OCI-LY1 (cell line): ENCODE measurements at regions not wholly inside any gene's neighbourhood (a gene's known extent, or its start where the extent isn't known, plus 50 kb on each side); places are given as distances from the start of the nearest gene placed in this dataset.

Source experiments
- H2AFZ ChIP-seq: fragments of 200-600 bp; sonication (generic), shearing (Covaris generic); 2 replicates; pipeline ENCODE4 v1.6.0; 2014; ENCODE audit warnings: antibody characterized with exemption, mild to moderate bottlenecking, low read length
- H3F3A ChIP-seq: fragments of 200-600 bp; sonication (generic), shearing (Covaris generic); 2 replicates; pipeline ENCODE4 v1.6.0; 2014; ENCODE audit warnings: mild to moderate bottlenecking, antibody characterized with exemption, low read length, moderate library complexity; ENCODE audit not compliant: insufficient read depth
- H3K27ac ChIP-seq: fragments of 200-600 bp; sonication (generic); 2 replicates; pipeline ENCODE4 v1.5.1; 2014; ENCODE audit warnings: low read length, mixed run types, mild to moderate bottlenecking, low read depth; ENCODE audit not compliant: poor library complexity, severe bottlenecking
- H3K27me3 ChIP-seq: fragments of 200-600 bp; sonication (generic); 2 replicates; pipeline ENCODE4 v1.6.0; 2014; ENCODE audit warnings: antibody characterized with exemption, mild to moderate bottlenecking, low read length, moderate library complexity; ENCODE audit not compliant: insufficient read depth
- H3K36me3 ChIP-seq: fragments of 200-600 bp; sonication (generic); 2 replicates; pipeline ENCODE4 v1.6.1; 2014; ENCODE audit warnings: mild to moderate bottlenecking, antibody characterized with exemption, low read length, moderate library complexity, mixed read lengths; ENCODE audit not compliant: insufficient read depth
- H3K4me1 ChIP-seq: fragments of 200-600 bp; sonication (generic); 2 replicates; pipeline ENCODE4 v1.5.1; 2014; ENCODE audit warnings: mild to moderate bottlenecking, low read length, moderate library complexity; ENCODE audit not compliant: insufficient read depth, severe bottlenecking
- H3K4me2 ChIP-seq: fragments of 200-600 bp; sonication (generic), shearing (Covaris generic); 2 replicates; pipeline ENCODE4 v1.6.1; 2014; ENCODE audit warnings: low read length
- H3K4me3 ChIP-seq: fragments of 200-600 bp; sonication (generic); 2 replicates; pipeline ENCODE4 v1.5.1; 2014; ENCODE audit warnings: low read length, low read depth, mild to moderate bottlenecking, mixed read lengths; ENCODE audit not compliant: poor library complexity, severe bottlenecking
- H3K79me2 ChIP-seq: fragments of 200-600 bp; shearing (Covaris generic); 2 replicates; pipeline ENCODE4 v1.6.1; 2016; ENCODE audit warnings: mixed run types, low read length, mixed read lengths; ENCODE audit not compliant: insufficient read depth
- H3K9ac ChIP-seq: fragments of 200-600 bp; sonication (generic), shearing (Covaris generic); 2 replicates; pipeline ENCODE4 v1.6.1; 2014; ENCODE audit warnings: mild to moderate bottlenecking, low read length, mixed read lengths
- H3K9me2 ChIP-seq: fragments of 200-600 bp; sonication (generic), shearing (Covaris generic); 2 replicates; pipeline ENCODE4 v1.6.1; 2014; ENCODE audit warnings: low read depth, mild to moderate bottlenecking, low read length, mixed read lengths
- H3K9me3 ChIP-seq: fragments of 200-600 bp; shearing (Covaris generic); 2 replicates; pipeline ENCODE4 v1.6.1; 2014; ENCODE audit warnings: low read length, mixed read lengths
- H4K20me1 ChIP-seq: fragments of 200-600 bp; sonication (generic), shearing (Covaris generic); 2 replicates; pipeline ENCODE4 v1.6.0; 2016; ENCODE audit warnings: mild to moderate bottlenecking, low read length; ENCODE audit not compliant: insufficient read depth
- CTCF ChIP-seq: fragments of 200-600 bp; sonication (generic), shearing (Covaris generic); IDR thresholded peaks from 2 replicates; pipeline ENCODE4 v1.5.1; 2017; ENCODE audit warnings: mild to moderate bottlenecking, antibody characterized with exemption, low read length, moderate library complexity, mixed read lengths
- EZH2 ChIP-seq: fragments of 200-600 bp; sonication (generic), shearing (Covaris generic); IDR thresholded peaks from 2 replicates; pipeline ENCODE4 v1.8.0; 2017; ENCODE audit warnings: borderline replicate concordance, mixed run types, mild to moderate bottlenecking, antibody characterized with exemption, low read length, moderate library complexity, mixed read lengths

GRCh38 chr7:96915029-96915428 lies 90.3 kb upstream of the DLX6 start:
- Histone ChIP-seq H3K9me3 (no peaks in the 10 kb centered on the region), H3K4me2 (no peak overlapping the region), H3K9me2 (peaks cover 2% of the 10 kb centered on the region; the same call in 1 of the 2 replicates), H3K27me3 (no peaks in the 10 kb centered on the region; the same call in 1 of the 2 replicates), H3K4me1 (no peaks in the 10 kb centered on the region), H3K36me3 (no peaks in the 10 kb centered on the region), H3K79me2 (no peaks in the 10 kb centered on the region), H2AFZ (no peak overlapping the region), H3K27ac (no peak overlapping the region), H3K9ac (no peak overlapping the region), H3K4me3 (no peak overlapping the region), H3F3A (no peaks in the 10 kb centered on the region), H4K20me1 (no peaks in the 10 kb centered on the region)
- no peak for TF ChIP-seq CTCF
- TF ChIP-seq EZH2: no peak

DNA sequence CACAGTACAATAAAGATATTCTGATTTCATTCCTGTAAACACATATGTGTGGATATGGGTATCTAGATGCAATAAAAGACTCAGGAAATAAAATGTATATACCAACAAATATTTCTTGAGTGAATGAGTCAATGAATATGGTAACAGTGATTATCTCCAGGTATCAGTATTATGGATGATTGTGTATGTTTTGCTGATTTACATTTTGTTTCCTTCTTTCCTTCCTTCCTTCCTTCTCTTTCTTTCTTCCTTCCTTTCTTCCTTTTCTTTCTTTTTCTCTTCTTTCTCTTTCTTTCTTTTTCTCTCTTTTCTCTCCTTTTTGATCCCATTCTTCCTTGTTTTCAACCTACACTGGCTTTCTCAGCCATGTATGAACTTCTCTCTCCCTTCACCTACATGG lies 85.3 kb upstream of the DLX6 start:
- H3K27ac ChIP-seq: no peak overlapping the region
- no peaks in the 10 kb centered on the region for H3K79me2 ChIP-seq
- no peak for TF ChIP-seq CTCF
- TF ChIP-seq EZH2: no peak
- H2AFZ ChIP-seq: no peak overlapping the region
- H3K4me2 ChIP-seq: no peak overlapping the region
- H3K9ac ChIP-seq: no peak overlapping the region
- H3K4me3 ChIP-seq: no peak overlapping the region
- no peaks in the 10 kb centered on the region for H3K36me3 ChIP-seq
- H3K4me1 ChIP-seq: no peaks in the 10 kb centered on the region
- peaks cover 2% of the 10 kb centered on the region; the same call in 1 of the 2 replicates for H3K9me2 ChIP-seq
- no peaks in the 10 kb centered on the region for H4K20me1 ChIP-seq
- H3K27me3 ChIP-seq: no peaks in the 10 kb centered on the region
- H3F3A ChIP-seq: no peaks in the 10 kb centered on the region
- H3K9me3 ChIP-seq: no peaks in the 10 kb centered on the region

DNA sequence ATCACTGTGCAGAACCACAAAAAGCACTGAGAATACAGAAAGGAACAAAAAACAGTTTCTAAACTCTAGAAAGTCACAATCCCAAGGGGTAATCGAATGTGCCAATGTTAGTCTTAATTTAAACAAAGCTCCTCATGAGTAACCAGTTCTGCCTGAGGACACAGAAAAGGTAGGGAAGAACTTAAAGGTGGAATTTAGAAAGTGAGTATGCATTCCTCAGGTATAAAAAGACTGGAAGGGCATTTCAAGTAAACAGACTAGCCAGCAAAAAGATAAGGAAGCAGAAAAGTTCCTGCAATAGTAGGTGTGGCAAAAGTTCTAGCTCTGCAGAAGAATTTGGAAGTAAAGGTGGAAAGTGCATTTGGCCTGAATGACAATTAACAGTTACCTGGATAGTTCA lies 84.6 kb upstream of the DLX6 start:
- Histone ChIP-seq H3K36me3 (no peaks in the 10 kb centered on the region), H3K27ac (no peak overlapping the region), H3F3A (no peaks in the 10 kb centered on the region), H4K20me1 (no peaks in the 10 kb centered on the region), H3K27me3 (no peaks in the 10 kb centered on the region), H3K4me1 (no peaks in the 10 kb centered on the region), H3K9me2 (peaks cover 2% of the 10 kb centered on the region; the same call in 1 of the 2 replicates), H3K79me2 (no peaks in the 10 kb centered on the region), H3K4me2 (no peak overlapping the region), H3K9me3 (no peaks in the 10 kb centered on the region), H3K9ac (no peak overlapping the region), H3K4me3 (no peak overlapping the region), H2AFZ (no peak overlapping the region)
- TF ChIP-seq CTCF (no peak), EZH2 (no peak)
